Memory B cell (primary cell): ENCODE measurements at regions not wholly inside any gene's neighbourhood (a gene's known extent, or its start where the extent isn't known, plus 50 kb on each side); places are given as distances from the start of the nearest gene placed in this dataset.

Source experiments
- ATAC-seq: fragments of 150-1000 bp; cut with Tn5 transposase; 2 replicates; pipeline ENCODE4 v1.10.0; 2021; ENCODE audit warnings: low read depth, mild to moderate bottlenecking, moderate library complexity
- DNase-seq, 2 donors: peaks; one replicate each; pipeline ENCODE4 v3.0.0; 2022; ENCODE audit warnings: low spot score in 2 of 2
- H3K27ac Mint-ChIP-seq: one replicate; pipeline ENCODE4 v1.8.0; 2022; ENCODE audit warnings: mild to moderate bottlenecking, moderate library complexity, mixed read lengths
- H3K27me3 Mint-ChIP-seq: one replicate; pipeline ENCODE4 v1.8.0; 2022; ENCODE audit warnings: mixed read lengths
- H3K36me3 Mint-ChIP-seq: one replicate; pipeline ENCODE4 v1.8.0; 2022; ENCODE audit warnings: mild to moderate bottlenecking, mixed read lengths
- H3K4me1 Mint-ChIP-seq: one replicate; pipeline ENCODE4 v1.8.0; 2022; ENCODE audit warnings: mixed read lengths
- H3K4me3 Mint-ChIP-seq: one replicate; pipeline ENCODE4 v1.8.0; 2022; ENCODE audit warnings: mild to moderate bottlenecking, moderate library complexity, mixed read lengths
- H3K9me3 Mint-ChIP-seq: one replicate; pipeline ENCODE4 v1.8.0; 2022; ENCODE audit warnings: mixed read lengths

DNA sequence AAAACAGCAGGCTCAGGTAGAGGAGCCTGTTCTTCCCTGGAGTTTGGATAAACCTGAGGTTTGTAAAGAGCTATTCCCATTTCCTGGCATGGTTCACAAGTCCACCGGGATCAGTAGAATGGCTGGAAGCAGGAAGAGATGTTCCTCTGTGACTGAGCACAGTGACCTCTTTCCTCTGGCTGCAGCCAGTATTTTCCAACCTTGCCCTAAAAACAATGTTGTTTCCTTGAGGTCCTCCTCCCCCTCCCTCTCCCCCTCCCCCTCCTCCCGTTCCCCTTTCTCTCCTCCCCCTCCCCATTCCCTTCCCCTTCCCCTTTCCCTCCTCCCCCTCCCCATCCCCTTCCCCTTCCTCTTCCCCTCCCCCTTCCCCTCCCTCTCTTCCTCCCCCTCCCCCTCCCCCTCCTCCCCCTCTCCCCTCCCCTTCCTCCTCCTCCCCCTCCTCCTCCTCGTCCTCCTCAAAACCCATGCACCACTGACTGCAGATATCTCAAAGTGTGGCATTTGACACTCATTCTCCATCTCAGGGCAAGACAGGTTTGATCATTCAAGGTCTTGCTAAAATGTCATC lies 58.9 kb upstream of the MON1B start:
- H3K27me3 Mint-ChIP-seq: peaks cover 6% of the 10 kb centered on the region
- ATAC-seq: no peak
- peaks cover 4% of the 10 kb centered on the region for H3K4me1 Mint-ChIP-seq

DNA sequence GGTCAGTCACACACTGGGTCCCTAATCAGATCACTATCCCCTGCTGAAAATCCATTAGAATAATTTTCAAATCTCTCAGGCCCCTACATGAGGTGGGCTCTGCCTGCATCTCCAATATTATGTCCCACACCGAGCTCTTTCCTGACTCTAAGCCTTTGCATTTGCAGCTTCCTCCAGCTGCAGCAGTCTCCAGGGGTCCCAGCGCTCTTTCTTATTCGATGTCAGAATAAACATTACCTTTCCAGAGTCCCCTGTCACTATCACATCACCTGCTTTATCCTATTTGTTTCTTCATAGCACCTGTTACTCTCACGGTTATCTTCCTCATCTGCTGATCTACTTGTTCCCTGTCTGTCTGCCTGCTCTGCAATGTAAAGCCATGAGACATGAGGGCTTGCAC lies 57.3 kb upstream of the MON1B start:
- ATAC-seq (no peak), DNase-seq (no peak)
- Mint-ChIP-seq H3K27me3 (peaks cover 6% of the 10 kb centered on the region), H3K4me1 (peaks cover 4% of the 10 kb centered on the region), H3K9me3 (peaks cover 3% of the 10 kb centered on the region), H3K4me3 (no peak overlapping the region), H3K36me3 (no peaks in the 10 kb centered on the region), H3K27ac (no peak overlapping the region)

More for the DNA sequence above, 58.9 kb upstream of the MON1B start:
- H3K4me3 Mint-ChIP-seq: no peak overlapping the region
- peaks cover 2% of the 10 kb centered on the region for H3K36me3 Mint-ChIP-seq
- no peak for DNase-seq
- H3K27ac Mint-ChIP-seq: no peak overlapping the region
- H3K9me3 Mint-ChIP-seq: peaks cover 10% of the 10 kb centered on the region

DNA sequence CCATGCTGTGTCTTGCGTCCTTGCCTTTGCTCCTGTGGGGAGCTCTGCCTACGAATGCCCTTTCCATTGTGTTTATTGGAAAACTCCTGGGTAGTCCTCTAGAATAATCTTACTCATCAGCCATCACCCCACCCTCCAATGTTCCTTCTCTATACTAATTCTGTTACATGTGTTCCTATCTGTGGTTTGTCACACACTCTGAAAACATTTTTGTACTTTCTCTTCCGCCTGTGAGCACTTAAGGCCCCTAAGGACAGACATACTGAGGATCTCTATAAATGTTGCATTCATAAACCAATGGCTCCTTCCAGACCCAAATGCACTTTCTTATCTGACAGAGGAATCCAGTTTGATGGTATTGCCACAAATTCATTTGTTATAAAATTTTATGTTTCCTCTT lies 53.9 kb upstream of the MON1B start:
- Mint-ChIP-seq H3K27me3 (peaks cover 6% of the 10 kb centered on the region), H3K36me3 (no peaks in the 10 kb centered on the region), H3K9me3 (peaks cover 3% of the 10 kb centered on the region), H3K4me1 (peaks cover 4% of the 10 kb centered on the region), H3K4me3 (no peak overlapping the region), H3K27ac (no peak overlapping the region)
- DNase-seq (no peak), ATAC-seq (no peak)
